Activated CD4-positive, alpha-beta memory T cell treated with anti-CD3 and anti-CD28 coated beads for 36 hours (primary cell): ENCODE measurements at regions not wholly inside any gene's neighbourhood (a gene's known extent, or its start where the extent isn't known, plus 50 kb on each side); places are given as distances from the start of the nearest gene placed in this dataset.

Experiments used
- CTCF ChIA-PET: fragments of 350-600 bp; sonication (Branson Sonifier 250); formaldehyde crosslinking; loops from one replicate; lab custom pipeline; 2021; ENCODE audit warnings: antibody characterized with exemption, inconsistent platforms; lab: Charles Lee
- POLR2A ChIA-PET: fragments of 350-600 bp; sonication (Branson Sonifier 250); formaldehyde crosslinking; loops from one replicate; lab custom pipeline; 2021; ENCODE audit warnings: antibody characterized with exemption; lab: Charles Lee
- DNase-seq: peaks from one replicate; pipeline ENCODE4 v3.0.0-alpha.2; 2020
- H3K27ac Mint-ChIP-seq: one replicate; pipeline ENCODE4 v1.8.0; 2021; ENCODE audit warnings: mixed read lengths
- H3K27me3 Mint-ChIP-seq: one replicate; pipeline ENCODE4 v1.8.0; 2021; ENCODE audit warnings: mixed read lengths
- H3K36me3 Mint-ChIP-seq: one replicate; pipeline ENCODE4 v1.8.0; 2021; ENCODE audit warnings: mixed read lengths
- H3K4me1 Mint-ChIP-seq: one replicate; pipeline ENCODE4 v1.8.0; 2021; ENCODE audit warnings: low read depth, mixed read lengths
- H3K4me3 Mint-ChIP-seq: one replicate; pipeline ENCODE4 v1.8.0; 2021; ENCODE audit warnings: mild to moderate bottlenecking, mixed read lengths
- H3K9me3 Mint-ChIP-seq: one replicate; pipeline ENCODE4 v1.8.0; 2021; ENCODE audit warnings: mixed read lengths
- intact Hi-C: fragments of 100-400 bp; cut with micrococcal nuclease; formaldehyde crosslinking; loops from one replicate; pipeline ENCODE4 v1.15.1; 2023

DNA sequence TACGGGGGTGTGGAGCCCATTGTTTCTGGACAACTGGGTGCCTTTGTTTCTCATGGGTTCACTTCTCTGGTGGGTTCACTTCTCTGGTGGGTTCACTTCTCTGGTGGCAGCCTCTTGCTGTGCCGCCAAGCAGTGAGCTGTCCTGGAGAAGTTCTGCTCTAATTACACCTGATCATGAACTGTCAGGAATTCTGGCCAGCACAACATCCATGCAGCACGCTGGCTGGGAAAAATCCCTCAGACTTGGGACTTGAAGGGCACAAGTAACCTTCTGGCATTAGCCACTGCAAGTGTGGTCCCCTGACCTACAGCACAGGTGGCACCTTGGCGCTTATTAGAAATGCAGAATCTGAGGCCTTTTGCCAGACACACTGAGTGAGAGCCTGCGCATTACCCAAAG lies 752.5 kb downstream of the QKI start:
- Mint-ChIP-seq H3K9me3 (no peaks in the 10 kb centered on the region), H3K36me3 (no peaks in the 10 kb centered on the region), H3K4me1 (no peaks in the 10 kb centered on the region), H3K27me3 (no peaks in the 10 kb centered on the region), H3K27ac (no peak overlapping the region), H3K4me3 (no peak overlapping the region)
- CTCF ChIA-PET, result no interaction called here
- intact Hi-C loops, result no loop called here
- DNase-seq, result no peak
- POLR2A ChIA-PET, result no interaction called here

DNA sequence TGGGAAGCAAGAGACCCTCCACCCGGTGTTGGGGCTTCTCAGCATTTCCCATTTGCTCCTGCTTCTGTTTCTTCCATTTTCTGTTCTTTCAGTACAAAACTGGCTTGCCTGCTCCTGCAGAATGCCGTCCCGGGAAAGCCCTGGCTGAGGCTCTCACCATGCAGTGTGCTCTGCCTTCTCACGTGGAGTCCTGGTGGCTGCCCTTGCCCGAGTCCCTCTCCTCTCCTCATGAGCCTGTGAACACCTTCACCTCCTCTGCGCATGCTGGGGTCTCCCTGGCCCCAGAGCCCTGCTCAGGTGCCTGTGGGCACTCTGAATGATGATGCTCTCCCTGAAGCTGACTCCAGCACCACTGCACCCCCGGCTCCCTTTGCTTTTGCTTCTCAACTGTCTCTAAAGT lies 752.0 kb downstream of the QKI start:
- Mint-ChIP-seq H3K4me3 (no peak overlapping the region), H3K27me3 (no peaks in the 10 kb centered on the region), H3K4me1 (no peaks in the 10 kb centered on the region), H3K36me3 (no peaks in the 10 kb centered on the region), H3K9me3 (no peaks in the 10 kb centered on the region), H3K27ac (no peak overlapping the region)
- no peak for DNase-seq
- ChIA-PET POLR2A (no interaction called here), CTCF (no interaction called here)
- intact Hi-C loops, result no loop called here

DNA sequence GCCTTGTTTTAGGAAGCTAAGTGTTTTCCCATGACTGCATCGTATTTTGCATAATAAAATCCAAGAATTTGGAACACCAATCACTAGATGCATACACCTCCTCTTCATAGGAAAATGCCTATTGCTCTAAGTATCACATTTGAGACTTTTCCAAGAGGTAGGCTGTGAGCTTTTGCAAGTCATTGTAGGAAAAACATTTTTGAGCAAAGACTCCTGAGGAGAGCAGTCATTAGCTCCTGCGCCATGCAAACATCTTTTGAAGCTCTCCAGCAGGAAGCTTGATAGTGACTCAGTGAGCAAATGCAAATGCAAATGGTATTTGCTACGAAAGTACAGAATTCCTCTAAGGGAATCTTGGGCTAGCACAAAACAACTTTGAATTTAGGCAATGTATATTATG lies 750.4 kb downstream of the QKI start:
- Mint-ChIP-seq H3K36me3 (no peaks in the 10 kb centered on the region), H3K4me1 (no peaks in the 10 kb centered on the region), H3K27me3 (no peaks in the 10 kb centered on the region), H3K9me3 (no peaks in the 10 kb centered on the region), H3K4me3 (no peak overlapping the region), H3K27ac (no peak overlapping the region)
- no peak for DNase-seq
- ChIA-PET POLR2A (interaction anchor here (1.0 kb wide), 1 partner anchor 93 kb away, joined by 4 read pairs; no protein-coding TSS in a partner anchor), CTCF (interaction anchor here (0.6 to 1.2 kb wide), 2 partner anchors 20 to 24 kb away, joined by 3 to 5 read pairs; no protein-coding TSS in a partner anchor)
- intact Hi-C loops, result no loop called here

DNA sequence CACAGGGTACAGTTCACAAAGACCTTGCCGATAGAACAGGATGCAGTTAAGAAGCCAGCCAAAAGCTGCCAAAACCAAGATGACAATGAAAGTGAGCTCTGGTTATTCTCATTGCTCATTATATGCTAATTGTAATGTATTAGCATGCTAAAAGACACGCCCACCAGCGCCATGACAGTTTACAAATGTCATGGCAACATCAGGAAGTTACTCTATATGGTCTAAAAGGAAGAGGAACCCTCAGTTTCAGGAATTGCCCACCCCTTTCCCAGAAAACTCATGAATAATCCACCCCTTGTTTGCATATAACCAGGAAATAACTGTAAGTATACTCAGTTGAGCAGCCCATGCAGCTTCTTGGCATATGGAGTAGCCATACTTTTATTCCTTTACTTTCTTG lies 748.7 kb downstream of the QKI start:
- intact Hi-C loops, result no loop called here
- Mint-ChIP-seq H3K4me3 (no peak overlapping the region), H3K4me1 (no peaks in the 10 kb centered on the region), H3K27me3 (no peaks in the 10 kb centered on the region), H3K27ac (no peak overlapping the region), H3K36me3 (no peaks in the 10 kb centered on the region), H3K9me3 (no peaks in the 10 kb centered on the region)
- no peak for DNase-seq
- ChIA-PET CTCF (no interaction called here), POLR2A (no interaction called here)

DNA sequence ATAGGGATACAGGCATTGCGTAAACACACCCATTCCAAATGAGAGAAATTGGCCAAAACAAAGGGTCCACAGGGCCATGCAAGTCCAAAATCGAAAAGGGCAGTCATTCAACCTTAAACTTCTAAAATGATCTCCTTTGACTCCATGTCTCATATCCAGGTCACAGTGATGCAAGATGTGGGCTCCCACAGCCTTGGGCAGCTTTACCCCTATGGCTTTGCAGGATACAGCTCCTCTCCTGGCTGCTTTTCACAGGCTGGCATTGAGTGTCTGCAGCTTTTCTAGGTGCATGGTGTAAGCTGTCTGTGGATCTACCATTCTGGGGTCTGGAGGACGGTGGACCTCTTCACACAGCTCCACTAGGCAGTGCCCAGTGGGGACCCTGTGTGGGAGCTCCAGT lies 744.5 kb downstream of the QKI start:
- intact Hi-C loops, result no loop called here
- Mint-ChIP-seq H3K4me3 (no peak overlapping the region), H3K4me1 (no peaks in the 10 kb centered on the region), H3K27ac (no peak overlapping the region), H3K36me3 (no peaks in the 10 kb centered on the region), H3K9me3 (no peaks in the 10 kb centered on the region), H3K27me3 (no peaks in the 10 kb centered on the region)
- DNase-seq, result no peak
- ChIA-PET CTCF (no interaction called here), POLR2A (no interaction called here)

DNA sequence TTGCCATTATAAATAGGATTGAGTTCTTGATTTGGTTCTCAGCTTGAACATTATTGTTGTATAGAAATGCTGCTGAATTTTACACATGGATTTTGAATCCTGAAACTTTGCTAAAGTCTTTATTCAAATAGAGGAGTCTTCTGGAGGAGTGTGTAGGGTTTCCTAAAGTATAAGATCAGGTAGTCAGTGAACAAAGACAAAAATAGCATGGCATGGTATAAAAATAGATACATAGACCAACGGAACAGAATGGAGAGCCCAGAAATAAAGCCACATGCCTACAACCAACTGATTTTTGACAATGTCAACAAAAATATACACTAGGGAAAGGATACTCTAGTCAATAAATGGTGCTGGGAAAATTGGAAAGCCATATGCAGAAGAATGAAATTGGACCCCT lies 740.1 kb downstream of the QKI start:
- DNase-seq, result no peak
- H3K27me3 Mint-ChIP-seq, result peaks cover 2% of the 10 kb centered on the region
- H3K27ac Mint-ChIP-seq, result no peak overlapping the region
- H3K4me3 Mint-ChIP-seq, result no peak overlapping the region
- intact Hi-C loops, result no loop called here
- H3K4me1 Mint-ChIP-seq, result no peaks in the 10 kb centered on the region
- no peaks in the 10 kb centered on the region for H3K9me3 Mint-ChIP-seq
- H3K36me3 Mint-ChIP-seq, result no peaks in the 10 kb centered on the region
- ChIA-PET CTCF (no interaction called here), POLR2A (no interaction called here)

DNA sequence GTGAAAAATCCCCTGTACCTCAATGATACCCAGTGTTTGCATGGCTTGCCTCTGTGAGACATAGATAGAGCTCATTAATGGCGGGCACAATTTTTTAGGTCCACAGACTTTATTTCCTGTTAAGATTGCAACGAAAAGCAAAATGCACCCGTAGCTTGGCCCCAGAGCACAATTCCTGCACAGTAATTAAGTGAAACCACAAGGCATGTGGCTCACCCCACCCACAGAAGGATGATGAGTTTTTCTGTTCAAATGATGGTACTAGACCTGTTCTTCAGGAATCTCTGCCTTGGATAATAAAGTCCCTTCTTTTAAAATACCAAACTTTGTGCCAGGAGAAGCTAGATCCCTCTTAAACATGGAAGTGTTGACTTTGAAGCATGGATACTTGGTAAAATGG lies 738.1 kb downstream of the QKI start:
- CTCF ChIA-PET, result no interaction called here
- POLR2A ChIA-PET, result no interaction called here
- H3K36me3 Mint-ChIP-seq, result no peaks in the 10 kb centered on the region
- no peak for DNase-seq
- H3K4me1 Mint-ChIP-seq, result no peaks in the 10 kb centered on the region
- no peak overlapping the region for H3K27ac Mint-ChIP-seq
- no peaks in the 10 kb centered on the region for H3K9me3 Mint-ChIP-seq
- H3K27me3 Mint-ChIP-seq, result peaks cover 4% of the 10 kb centered on the region
- intact Hi-C loops, result no loop called here
- H3K4me3 Mint-ChIP-seq, result no peak overlapping the region

DNA sequence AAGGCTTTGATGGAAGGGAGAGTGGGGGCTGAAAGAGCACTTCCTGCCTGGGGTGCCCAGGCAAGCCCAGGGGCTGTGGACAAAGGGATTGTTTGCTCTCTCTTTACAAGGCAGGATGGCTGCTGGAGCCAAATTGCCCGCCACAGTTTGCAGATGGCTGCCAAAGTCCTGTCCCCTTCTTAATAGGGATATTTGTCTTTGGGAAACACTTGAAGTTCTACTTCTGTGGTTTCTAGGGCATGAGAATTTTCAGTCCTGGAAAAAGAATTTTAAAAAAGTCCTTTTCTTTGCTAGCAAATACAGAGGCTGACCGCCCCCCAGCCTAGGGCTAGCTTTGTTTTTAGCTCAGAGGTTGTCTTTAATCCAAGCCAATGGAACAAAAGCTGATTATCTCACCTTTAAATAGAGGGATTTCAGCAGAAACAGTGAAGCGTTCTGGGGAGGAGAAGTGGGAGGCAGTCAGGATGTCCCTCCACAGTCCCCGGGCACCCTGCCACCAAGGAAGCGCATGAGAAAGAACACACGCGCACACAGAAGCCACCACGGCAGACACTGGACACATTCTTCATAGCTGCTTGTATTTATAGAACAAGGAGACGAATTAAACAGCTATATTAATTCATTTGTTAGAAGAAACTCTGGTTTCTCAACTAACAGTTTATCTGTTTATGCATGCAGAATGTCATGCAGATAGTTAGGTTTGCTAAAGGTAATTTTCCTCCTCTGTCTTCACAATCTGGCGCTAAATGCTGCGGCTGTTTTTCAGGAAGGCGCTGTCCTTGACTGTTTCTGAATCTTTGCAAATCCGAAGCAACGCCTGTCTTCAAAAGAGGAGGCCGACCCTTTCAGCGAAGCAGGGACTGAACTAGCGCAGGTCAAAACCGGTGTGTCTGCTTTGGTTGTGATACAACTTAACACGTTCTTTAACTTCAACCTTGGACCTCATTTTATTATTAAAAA lies 736.9 kb downstream of the QKI start:
- H3K4me3 Mint-ChIP-seq, result no peak overlapping the region
- ChIA-PET POLR2A (no interaction called here), CTCF (no interaction called here)
- DNase-seq, result no peak
- H3K27me3 Mint-ChIP-seq, result peaks cover 4% of the 10 kb centered on the region
- H3K4me1 Mint-ChIP-seq, result no peaks in the 10 kb centered on the region
- H3K9me3 Mint-ChIP-seq, result no peaks in the 10 kb centered on the region
- no peak overlapping the region for H3K27ac Mint-ChIP-seq
- intact Hi-C loops, result no loop called here
- no peaks in the 10 kb centered on the region for H3K36me3 Mint-ChIP-seq

DNA sequence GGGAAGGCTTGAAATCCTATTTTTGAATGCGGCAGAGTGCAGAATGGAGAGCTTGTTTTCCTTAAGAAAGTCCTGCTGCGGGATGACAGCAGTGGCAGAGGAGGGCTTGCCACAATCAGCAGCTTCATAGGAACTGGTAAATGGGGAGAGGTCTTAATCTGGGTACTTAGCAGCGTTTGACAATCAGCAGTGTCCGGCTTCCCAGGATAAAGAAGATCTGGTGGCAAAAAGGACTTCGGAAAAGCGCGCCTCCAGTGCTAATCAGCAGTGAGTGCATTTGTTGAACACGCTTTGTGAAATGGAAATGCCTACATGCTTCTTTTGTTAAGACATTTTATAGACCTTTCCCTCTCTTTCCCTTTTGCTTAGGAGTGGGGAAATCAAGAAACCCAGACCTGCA lies 735.7 kb downstream of the QKI start:
- H3K4me3 Mint-ChIP-seq, result no peak overlapping the region
- no peaks in the 10 kb centered on the region for H3K9me3 Mint-ChIP-seq
- H3K27ac Mint-ChIP-seq, result no peak overlapping the region
- H3K27me3 Mint-ChIP-seq, result peaks cover 4% of the 10 kb centered on the region
- H3K4me1 Mint-ChIP-seq, result no peaks in the 10 kb centered on the region
- CTCF ChIA-PET, result no interaction called here
- no peak for DNase-seq
- no peaks in the 10 kb centered on the region for H3K36me3 Mint-ChIP-seq
- POLR2A ChIA-PET, result no interaction called here
- intact Hi-C loops, result no loop called here

DNA sequence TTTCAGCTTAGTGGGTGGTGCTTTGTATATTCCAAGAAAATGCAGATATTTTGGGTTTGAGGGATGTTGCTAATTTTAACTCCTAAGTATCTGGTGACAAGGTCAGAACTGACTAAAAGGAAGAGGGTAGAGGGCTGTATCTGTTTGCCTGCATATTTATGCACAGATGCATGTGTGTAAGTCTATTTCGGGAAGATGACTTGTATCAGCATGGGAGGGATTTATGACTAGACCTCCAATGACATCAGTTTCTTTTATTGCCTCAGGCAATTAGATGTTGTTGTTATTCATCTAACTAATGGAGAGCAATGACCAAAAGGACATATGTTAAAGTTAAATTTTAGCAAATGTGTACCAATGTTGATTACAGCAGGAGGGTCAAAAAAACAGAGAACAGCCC lies 734.3 kb downstream of the QKI start:
- H3K27me3 Mint-ChIP-seq, result peaks cover 4% of the 10 kb centered on the region
- ChIA-PET CTCF (no interaction called here), POLR2A (no interaction called here)
- no peaks in the 10 kb centered on the region for H3K36me3 Mint-ChIP-seq
- intact Hi-C loops, result no loop called here
- DNase-seq, result no peak
- H3K4me3 Mint-ChIP-seq, result no peak overlapping the region
- no peaks in the 10 kb centered on the region for H3K9me3 Mint-ChIP-seq
- no peaks in the 10 kb centered on the region for H3K4me1 Mint-ChIP-seq
- H3K27ac Mint-ChIP-seq, result no peak overlapping the region

DNA sequence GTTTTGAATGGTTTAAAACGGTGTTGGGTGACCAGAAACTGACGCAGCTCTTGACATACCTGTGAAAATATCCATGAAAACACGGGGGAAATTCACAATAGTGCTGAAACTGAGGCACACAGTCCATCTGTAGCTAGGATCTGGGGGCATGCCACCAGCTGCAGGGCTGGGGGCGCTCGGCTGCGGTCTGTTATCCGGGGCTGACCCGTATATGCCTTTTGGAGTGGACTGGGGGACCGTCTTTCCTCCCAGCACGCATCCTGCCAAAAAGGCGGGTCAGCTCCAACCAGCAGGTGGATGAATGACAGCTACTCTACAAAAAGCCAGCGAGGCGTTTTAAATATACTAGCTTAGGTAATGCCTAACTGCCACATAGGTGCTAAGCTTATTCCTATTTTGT lies 729.8 kb downstream of the QKI start:
- no peak for DNase-seq
- Mint-ChIP-seq H3K4me1 (no peaks in the 10 kb centered on the region), H3K4me3 (no peak overlapping the region), H3K36me3 (no peaks in the 10 kb centered on the region), H3K9me3 (no peaks in the 10 kb centered on the region), H3K27me3 (peaks cover 2% of the 10 kb centered on the region), H3K27ac (no peak overlapping the region)
- intact Hi-C loops, result no loop called here
- ChIA-PET POLR2A (no interaction called here), CTCF (no interaction called here)

DNA sequence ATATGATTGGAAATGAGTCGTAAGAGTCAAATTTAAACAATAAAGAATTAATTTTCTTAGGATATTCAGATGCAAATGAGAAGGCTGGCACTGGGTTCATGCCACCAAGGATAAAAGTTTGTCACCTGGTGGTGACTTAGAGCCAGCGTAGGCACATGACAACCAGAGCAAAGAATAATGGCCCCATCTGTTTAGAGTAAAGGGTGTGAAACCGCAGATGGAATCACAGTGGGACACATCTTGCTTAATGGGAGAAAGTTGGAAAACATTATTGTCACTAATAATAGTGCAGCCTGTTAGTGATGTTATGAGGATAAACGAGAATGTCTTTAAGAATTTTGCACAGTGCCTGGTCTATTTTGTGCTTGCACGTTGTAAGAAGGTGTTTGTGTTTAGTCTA lies 727.8 kb downstream of the QKI start:
- CTCF ChIA-PET, result no interaction called here
- intact Hi-C loops, result no loop called here

DNA sequence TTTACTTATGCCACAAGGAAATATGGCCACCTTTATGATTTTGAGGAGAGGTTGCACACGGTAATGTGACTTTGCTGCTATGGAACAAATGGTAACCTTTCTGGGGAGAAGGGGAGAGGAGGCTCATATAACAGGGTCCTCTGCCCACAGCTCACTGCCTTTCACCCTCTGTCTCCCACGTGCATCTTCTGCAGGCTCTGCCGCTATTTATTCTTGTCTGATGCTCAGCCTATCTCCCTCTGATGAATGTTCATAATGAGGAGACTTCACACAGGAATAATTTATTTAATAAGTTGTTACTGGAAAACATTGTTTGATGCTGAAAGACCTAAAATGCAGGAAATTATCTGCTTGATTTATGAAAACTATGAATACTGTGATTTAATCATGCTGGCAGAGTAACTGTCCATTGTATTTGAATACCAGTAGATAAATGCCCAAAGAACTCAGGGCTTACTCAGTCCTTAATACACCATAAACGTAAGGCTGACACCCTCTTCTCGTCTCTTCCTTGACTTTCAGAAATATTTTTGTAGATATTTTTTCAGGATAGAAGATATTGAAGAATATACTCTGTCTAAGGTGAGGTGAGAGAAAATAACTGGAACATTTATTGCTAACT lies 721.1 kb downstream of the QKI start:
- Mint-ChIP-seq H3K4me3 (no peak overlapping the region), H3K36me3 (no peaks in the 10 kb centered on the region), H3K27me3 (peaks cover 2% of the 10 kb centered on the region), H3K9me3 (no peaks in the 10 kb centered on the region), H3K27ac (no peak overlapping the region), H3K4me1 (no peaks in the 10 kb centered on the region)
- DNase-seq, result no peak
- POLR2A ChIA-PET, result no interaction called here
- CTCF ChIA-PET, result no interaction called here
- intact Hi-C loops, result no loop called here

More for the DNA sequence above, 727.8 kb downstream of the QKI start:
- POLR2A ChIA-PET, result no interaction called here
- no peak overlapping the region for H3K27ac Mint-ChIP-seq
- H3K9me3 Mint-ChIP-seq, result no peaks in the 10 kb centered on the region
- H3K4me3 Mint-ChIP-seq, result no peak overlapping the region
- no peak for DNase-seq
- no peaks in the 10 kb centered on the region for H3K27me3 Mint-ChIP-seq
- no peaks in the 10 kb centered on the region for H3K4me1 Mint-ChIP-seq
- no peaks in the 10 kb centered on the region for H3K36me3 Mint-ChIP-seq
